ENCODE measurements at regions not wholly inside any gene's neighbourhood (a gene's known extent, or its start where the extent isn't known, plus 50 kb on each side); places are given as distances from the start of the nearest gene placed in this dataset.

- TF ChIP-seq CTCF (IDR thresholded peaks at IDR 0.05) (no peak), POLR2A (IDR thresholded peaks at IDR 0.05) (no peak)
Measured at GRCh38 chr11:79796704-79797103, 355.9 kb upstream of the TENM4 start.

All from heart left ventricle (tissue), 13 donors.